ENCODE measurements at regions not wholly inside any gene's neighbourhood (a gene's known extent, or its start where the extent isn't known, plus 50 kb on each side); places are given as distances from the start of the nearest gene placed in this dataset.

DNA sequence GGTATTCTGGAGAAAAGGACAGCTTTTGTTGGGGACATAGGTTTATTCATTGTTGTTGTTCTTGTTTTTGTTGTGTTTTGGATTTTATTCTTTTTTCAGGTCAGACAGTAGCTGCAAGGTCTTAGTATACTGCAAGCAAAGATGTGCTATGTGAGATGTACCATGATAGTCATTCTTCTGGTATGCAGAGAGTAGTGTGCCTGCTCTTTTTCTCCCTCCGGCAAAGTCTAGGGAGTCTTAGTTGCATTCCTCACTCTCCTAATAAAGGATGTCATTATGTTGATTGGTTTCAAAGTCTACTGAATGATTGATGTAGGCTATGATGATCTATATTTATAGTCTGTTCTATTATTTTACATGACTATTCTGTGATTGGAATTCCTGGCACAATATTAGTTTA, 119.9 kb upstream of the POF1B start:
- Histone ChIP-seq H2AK5ac (ENCODE audit: low read depth, low read length) (no peak overlapping the region), H2BK15ac (ENCODE audit: low read length) (no peak overlapping the region), H2AFZ (ENCODE audit: low read length) (no peak overlapping the region), H4K5ac (ENCODE audit: insufficient read length, low read depth, low read length) (no peak overlapping the region), H2BK20ac (ENCODE audit: low read length) (no peak overlapping the region), H3K23ac (ENCODE audit: insufficient read length) (no peak overlapping the region), H3K4me3 (ENCODE audit: extremely low read depth in 1 of 4, insufficient read depth in 2 of 4, low read depth in 3 of 4, low read length in 4 of 4) (no peak overlapping the region), H3K27me3 (replicated peaks in 1 of 4; ENCODE audit: control insufficient read depth in 3 of 4, extremely low read depth in 1 of 4, insufficient read depth in 3 of 4, low read length in 3 of 4) (no peaks in the 10 kb centered on the region), H3K27ac (ENCODE audit: low read depth, low read length) (no peak overlapping the region), H3K56ac (replicated peaks; ENCODE audit: insufficient read length, low read depth, low read length) (no peak overlapping the region), H2BK5ac (ENCODE audit: low read depth, low read length) (no peak overlapping the region), H3K9ac (replicated peaks in 1 of 4; ENCODE audit: extremely low read depth in 1 of 4, low read depth in 3 of 4, low read length in 3 of 4) (no peak overlapping the region), H3K36me3 (ENCODE audit: control insufficient read depth in 2 of 4, insufficient read depth in 4 of 4, low read length in 3 of 4) (no peaks in the 10 kb centered on the region), H4K8ac (ENCODE audit: extremely low read depth, insufficient read depth, low read length) (no peak overlapping the region), H3K4me1 (replicated peaks in 1 of 4; ENCODE audit: control insufficient read depth in 3 of 4, insufficient read depth in 4 of 4, low read length in 3 of 4) (no peaks in the 10 kb centered on the region), H3K18ac (ENCODE audit: extremely low read depth, low read length) (no peak overlapping the region), H4K91ac (replicated peaks; ENCODE audit: insufficient read length, low read length) (no peak overlapping the region), H3K9me3 (ENCODE audit: insufficient read depth in 2 of 2, low read depth in 1 of 2, low read length in 1 of 2) (no peaks in the 10 kb centered on the region), H3K79me2 (ENCODE audit: control insufficient read depth in 1 of 2, insufficient read depth in 2 of 2, low read length in 2 of 2) (no peaks in the 10 kb centered on the region), H3K79me1 (ENCODE audit: low read depth, low read length) (no peaks in the 10 kb centered on the region), H2BK120ac (replicated peaks; ENCODE audit: low read depth, low read length) (no peak overlapping the region), H3K4ac (replicated peaks; ENCODE audit: insufficient read length, low read depth, low read length) (no peak overlapping the region), H2BK12ac (ENCODE audit: low read depth, low read length) (no peak overlapping the region), H3K14ac (ENCODE audit: insufficient read length) (no peak overlapping the region), H3K23me2 (ENCODE audit: low read depth, low read length) (no peaks in the 10 kb centered on the region), H4K20me1 (replicated peaks in 1 of 2; ENCODE audit: control insufficient read depth in 1 of 2, insufficient read depth in 2 of 2, low read length in 2 of 2) (no peaks in the 10 kb centered on the region), H3K4me2 (ENCODE audit: insufficient read depth in 1 of 2, low read depth in 2 of 2, low read length in 2 of 2) (no peak overlapping the region)
- TF ChIP-seq KDM4A (IDR thresholded peaks at IDR 0.05; ENCODE audit: low read depth, low read length, severe bottlenecking) (no peak), SP2 (IDR thresholded peaks at IDR 0.05; ENCODE audit: low read length) (no peak), GABPA (IDR thresholded peaks at IDR 0.05; ENCODE audit: borderline replicate concordance, insufficient read depth, low read length) (no peak)
- FAIRE-seq, result no peak
- ChIA-PET POLR2A (ENCODE audit: partially characterized antibody) (no interaction called here), CTCF (ENCODE audit: partially characterized antibody) (no interaction called here)
- WGBS, 2 experiments (ENCODE audit: extremely low coverage in 1 of 2, insufficient coverage in 1 of 2, insufficient read length in 1 of 2, insufficient replicate concordance in 2 of 2, low coverage in 1 of 2, low lambda C conversion rate in 2 of 2, missing lambda C conversion rate in 1 of 2), result 100% methylated on average over 1 of the region's 1 CpG; no CpG with 5 or more reads in 1 of the 2 experiments
- DNase-seq (ENCODE audit: low read depth in 1 of 2, low spot score in 2 of 2), result no peak
